ENCODE measurements at regions not wholly inside any gene's neighbourhood (a gene's known extent, or its start where the extent isn't known, plus 50 kb on each side); places are given as distances from the start of the nearest gene placed in this dataset.
A peak's percentile ranks its signal among the peaks of the same experiment; 100 is the strongest.

DNA sequence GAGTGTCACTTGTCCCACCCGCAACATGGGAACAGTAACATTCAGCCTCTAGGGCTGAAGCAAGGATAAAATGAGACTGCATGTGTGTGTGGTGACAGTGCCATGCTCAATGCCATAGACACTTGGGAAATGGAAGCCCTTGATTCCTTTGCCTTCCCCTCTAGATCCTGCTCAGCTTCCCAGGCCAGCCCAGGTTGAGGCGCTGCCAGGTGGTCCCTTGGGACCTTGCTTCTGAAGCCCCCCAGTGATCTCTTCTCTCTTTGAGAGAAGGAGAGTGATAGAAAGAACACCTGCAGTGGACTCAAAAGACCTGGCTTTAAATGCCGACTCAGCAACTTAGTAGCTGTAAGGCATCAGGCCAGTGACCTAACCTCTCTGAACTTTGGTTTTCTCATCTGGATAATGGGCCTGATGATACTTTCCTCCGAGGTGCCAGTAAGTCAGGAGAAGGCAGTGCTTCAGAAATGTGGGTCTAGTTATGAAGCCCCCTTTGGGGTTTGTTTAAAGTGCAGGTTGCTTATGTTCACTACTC lies 144.5 kb downstream of the RPLP1 start:
- Histone ChIP-seq H3K4me1 (replicated peaks) (peaks cover 20% of the 10 kb centered on the region), H3K27ac (no peak overlapping the region), H3K4me3 (no peak overlapping the region), H3K36me3 (no peaks in the 10 kb centered on the region), H3K27me3 (replicated peaks; ENCODE audit: insufficient read depth) (no peaks in the 10 kb centered on the region), H3K9me3 (no peaks in the 10 kb centered on the region)
- intact Hi-C loops (cut with DNase I), result no loop called here
- 100% methylated on average over 4 of the region's 4 CpGs for WGBS
- no peak for DNase-seq (ENCODE audit: low spot score)
- TF ChIP-seq, protein P1, sequence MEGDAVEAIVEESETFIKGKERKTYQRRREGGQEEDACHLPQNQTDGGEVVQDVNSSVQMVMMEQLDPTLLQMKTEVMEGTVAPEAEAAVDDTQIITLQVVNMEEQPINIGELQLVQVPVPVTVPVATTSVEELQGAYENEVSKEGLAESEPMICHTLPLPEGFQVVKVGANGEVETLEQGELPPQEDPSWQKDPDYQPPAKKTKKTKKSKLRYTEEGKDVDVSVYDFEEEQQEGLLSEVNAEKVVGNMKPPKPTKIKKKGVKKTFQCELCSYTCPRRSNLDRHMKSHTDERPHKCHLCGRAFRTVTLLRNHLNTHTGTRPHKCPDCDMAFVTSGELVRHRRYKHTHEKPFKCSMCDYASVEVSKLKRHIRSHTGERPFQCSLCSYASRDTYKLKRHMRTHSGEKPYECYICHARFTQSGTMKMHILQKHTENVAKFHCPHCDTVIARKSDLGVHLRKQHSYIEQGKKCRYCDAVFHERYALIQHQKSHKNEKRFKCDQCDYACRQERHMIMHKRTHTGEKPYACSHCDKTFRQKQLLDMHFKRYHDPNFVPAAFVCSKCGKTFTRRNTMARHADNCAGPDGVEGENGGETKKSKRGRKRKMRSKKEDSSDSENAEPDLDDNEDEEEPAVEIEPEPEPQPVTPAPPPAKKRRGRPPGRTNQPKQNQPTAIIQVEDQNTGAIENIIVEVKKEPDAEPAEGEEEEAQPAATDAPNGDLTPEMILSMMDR (IDR thresholded peaks at IDR 0.05), result no peak
- TF ChIP-seq POLR2A (IDR thresholded peaks at IDR 0.05) (no peak), POLR2AphosphoS5 (IDR thresholded peaks at IDR 0.05) (no peak)

DNA sequence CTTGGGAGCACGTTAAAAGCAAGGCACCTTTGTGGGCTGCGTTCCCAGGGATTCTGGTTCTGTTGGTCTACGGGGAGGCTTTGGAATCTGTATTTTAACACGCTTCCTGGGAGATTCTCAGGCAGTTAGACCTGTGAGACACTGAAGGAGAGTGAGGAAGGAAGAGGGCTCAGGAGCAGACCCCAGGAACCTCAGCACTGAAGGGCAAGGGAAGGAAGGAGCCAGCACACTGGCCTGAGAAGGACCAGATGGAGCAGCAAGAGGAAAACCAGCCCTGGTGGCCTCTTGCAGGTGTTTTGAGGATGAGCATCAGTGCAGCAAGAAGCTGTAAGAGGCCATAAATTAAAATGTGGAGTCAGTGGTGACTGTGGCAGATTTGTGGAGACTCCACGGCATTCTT lies 146.7 kb downstream of the RPLP1 start:
- DNase-seq (ENCODE audit: low spot score), result no peak
- Histone ChIP-seq H3K4me1 (replicated peaks) (peaks cover 11% of the 10 kb centered on the region), H3K27ac (no peak overlapping the region), H3K36me3 (no peaks in the 10 kb centered on the region), H3K27me3 (replicated peaks; ENCODE audit: insufficient read depth) (no peaks in the 10 kb centered on the region), H3K9me3 (no peaks in the 10 kb centered on the region), H3K4me3 (no peak overlapping the region)
- intact Hi-C loops (cut with DNase I), result no loop called here
- no peak for TF ChIP-seq POLR2AphosphoS5 (IDR thresholded peaks at IDR 0.05)
- TF ChIP-seq POLR2A (IDR thresholded peaks at IDR 0.05), result no peak
- TF ChIP-seq, protein P1 (IDR thresholded peaks at IDR 0.05), result no peak
- WGBS, result 75% methylated on average over 5 of the region's 5 CpGs

DNA sequence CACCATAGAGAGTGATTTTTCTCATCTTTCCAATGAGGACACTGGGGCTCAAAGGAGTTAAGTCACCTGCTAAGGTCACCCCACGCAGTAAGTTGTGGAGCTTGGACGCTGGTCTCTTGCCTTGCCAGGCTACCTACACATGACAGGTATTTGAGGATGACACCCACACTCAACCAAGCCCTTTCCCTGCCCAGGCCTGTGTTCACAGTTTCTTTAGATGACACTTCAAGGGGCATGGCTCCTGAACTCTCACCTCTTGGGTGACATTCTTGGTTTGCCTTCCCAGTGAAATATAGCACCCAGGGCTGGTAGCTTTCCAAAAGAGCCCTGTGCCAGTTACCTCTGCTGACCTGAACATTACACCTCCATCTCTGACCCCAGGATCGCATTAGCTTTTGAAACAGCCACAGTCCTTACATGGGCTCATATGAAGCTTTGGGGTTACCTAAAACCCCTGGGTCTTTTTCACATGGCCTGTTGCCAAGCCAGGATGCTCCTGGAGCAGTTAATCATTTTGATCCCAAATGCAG lies 148.0 kb downstream of the RPLP1 start:
- no peak for DNase-seq (ENCODE audit: low spot score)
- Histone ChIP-seq H3K36me3 (no peaks in the 10 kb centered on the region), H3K27ac (no peak overlapping the region), H3K27me3 (replicated peaks; ENCODE audit: insufficient read depth) (no peaks in the 10 kb centered on the region), H3K4me3 (no peak overlapping the region), H3K9me3 (no peaks in the 10 kb centered on the region), H3K4me1 (replicated peaks) (peaks cover 1% of the 10 kb centered on the region)
- WGBS, result 94% methylated on average over 3 of the region's 3 CpGs
- intact Hi-C loops (cut with DNase I), result no loop called here
- TF ChIP-seq POLR2AphosphoS5 (IDR thresholded peaks at IDR 0.05), result no peak
- TF ChIP-seq POLR2A (IDR thresholded peaks at IDR 0.05), result no peak
- TF ChIP-seq, protein P1 (IDR thresholded peaks at IDR 0.05), result no peak

DNA sequence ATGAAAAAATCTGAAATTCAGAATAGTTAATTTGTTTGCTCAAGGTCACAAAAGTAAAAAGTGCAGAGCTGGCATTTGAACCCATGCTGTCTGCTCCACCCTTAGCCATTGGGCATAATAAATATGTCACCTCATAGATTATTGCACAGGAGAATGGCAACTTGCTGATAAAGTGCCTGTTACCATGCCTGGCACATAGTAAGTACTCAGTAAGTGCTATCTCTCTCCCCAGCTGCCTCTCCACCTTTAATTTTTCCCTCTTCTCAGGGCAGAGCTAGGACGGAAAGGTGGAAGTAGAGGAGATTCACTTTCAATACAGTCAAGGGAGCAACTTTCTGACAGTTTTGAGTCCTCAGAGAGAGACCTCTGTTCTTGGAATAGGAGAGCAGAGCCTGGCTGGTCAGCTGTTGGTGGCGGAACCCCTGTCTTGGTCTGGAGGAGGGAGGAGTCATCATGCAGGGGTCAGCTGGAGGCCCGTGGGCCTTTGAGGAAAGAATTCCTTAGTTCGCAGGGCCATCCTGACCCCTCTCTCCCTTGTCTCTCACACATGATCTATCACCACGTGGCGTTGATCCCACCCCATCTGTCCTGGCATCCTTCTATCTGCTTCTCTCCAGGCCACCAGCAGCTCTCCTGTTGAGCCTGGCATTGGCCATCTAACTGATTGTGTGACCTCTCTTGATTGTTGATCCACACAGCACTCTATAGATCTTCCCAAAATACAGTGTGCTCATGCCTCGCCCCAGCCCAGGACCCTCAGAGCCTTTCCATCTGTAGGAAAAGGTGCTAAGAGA lies 149.3 kb downstream of the RPLP1 start:
- TF ChIP-seq, protein P1 (IDR thresholded peaks at IDR 0.05), result no peak
- TF ChIP-seq POLR2AphosphoS5 (IDR thresholded peaks at IDR 0.05) (no peak), POLR2A (IDR thresholded peaks at IDR 0.05) (no peak)
- H3K4me3 ChIP-seq, result no peak overlapping the region
- H3K36me3 ChIP-seq, result no peaks in the 10 kb centered on the region
- intact Hi-C loops (cut with DNase I), result no loop called here
- H3K9me3 ChIP-seq, result no peaks in the 10 kb centered on the region
- DNase-seq (ENCODE audit: low spot score), result no peak
- no peaks in the 10 kb centered on the region for H3K4me1 ChIP-seq (replicated peaks)
- WGBS, result 93% methylated on average over 7 of the region's 7 CpGs
- no peak overlapping the region for H3K27ac ChIP-seq
- H3K27me3 ChIP-seq (replicated peaks; ENCODE audit: insufficient read depth), result no peaks in the 10 kb centered on the region

DNA sequence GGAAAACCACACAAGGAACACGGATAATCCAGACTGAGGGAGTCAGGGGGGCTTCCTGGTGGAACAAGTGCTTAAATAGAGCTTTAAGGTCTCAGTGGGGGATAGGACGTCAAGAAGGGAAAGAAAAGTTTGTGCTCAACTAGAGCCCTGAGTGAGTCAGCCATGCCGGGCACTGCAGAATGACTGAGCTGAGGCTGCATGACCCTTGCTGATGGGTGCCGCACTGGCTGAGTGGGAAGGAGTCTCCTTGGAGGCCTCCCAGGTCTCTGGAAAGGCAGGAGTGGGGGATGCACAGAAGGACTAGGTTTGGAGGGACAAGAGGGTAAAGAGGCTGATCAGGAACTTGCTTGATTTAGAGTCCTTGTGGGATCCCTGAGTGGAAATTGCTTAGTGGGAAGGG lies 150.3 kb downstream of the RPLP1 start:
- intact Hi-C loops (cut with DNase I), result no loop called here
- 98% methylated on average over 4 of the region's 4 CpGs for WGBS
- no peak for DNase-seq (ENCODE audit: low spot score)
- Histone ChIP-seq H3K27me3 (replicated peaks; ENCODE audit: insufficient read depth) (no peaks in the 10 kb centered on the region), H3K36me3 (no peaks in the 10 kb centered on the region), H3K4me1 (replicated peaks) (no peaks in the 10 kb centered on the region), H3K9me3 (no peaks in the 10 kb centered on the region), H3K27ac (peak overlapping the region; percentile 0 to 57), H3K4me3 (no peak overlapping the region)
- TF ChIP-seq POLR2A (IDR thresholded peaks at IDR 0.05) (no peak), POLR2AphosphoS5 (IDR thresholded peaks at IDR 0.05) (no peak)
- TF ChIP-seq, protein P1 (IDR thresholded peaks at IDR 0.05), result no peak

All from prostate gland (tissue), 2 donors.